RPMI8226 (cell line): ENCODE measurements at regions not wholly inside any gene's neighbourhood (a gene's known extent, or its start where the extent isn't known, plus 50 kb on each side); places are given as distances from the start of the nearest gene placed in this dataset.

Experiments
- DNase-seq: peaks from one replicate; pipeline ENCODE4 v3.0.0-alpha.2; 2015

GRCh38 chrX:68918202-68918601 is 89.4 kb downstream of the EFNB1 start:
- DNase-seq, result no peak

GRCh38 chrX:68917799-68918198 is 89.0 kb downstream of the EFNB1 start:
- no peak for DNase-seq

GRCh38 chrX:68916891-68917290 is 88.1 kb downstream of the EFNB1 start:
- no peak for DNase-seq

- DNase-seq, result no peak
These were observed 87.0 kb downstream of the EFNB1 start for GRCh38 chrX:68915778-68916177.

- no peak for DNase-seq
These were observed 85.7 kb downstream of the EFNB1 start for GRCh38 chrX:68914479-68914946.

- DNase-seq, result no peak
These were observed 84.4 kb downstream of the EFNB1 start for GRCh38 chrX:68913249-68913547.

- no peak for DNase-seq
These were observed 83.3 kb downstream of the EFNB1 start for GRCh38 chrX:68912113-68912512.

- DNase-seq, result no peak
These were observed 82.1 kb downstream of the EFNB1 start for GRCh38 chrX:68910731-68911428.

- DNase-seq, result no peak
These were observed 81.1 kb downstream of the EFNB1 start for GRCh38 chrX:68909945-68910344.

- no peak for DNase-seq
These were observed 79.2 kb downstream of the EFNB1 start for GRCh38 chrX:68908071-68908470.

GRCh38 chrX:68902706-68903504 is 74.1 kb downstream of the EFNB1 start:
- no peak for DNase-seq

GRCh38 chrX:68901519-68901918 is 72.7 kb downstream of the EFNB1 start:
- DNase-seq, result no peak

- no peak for DNase-seq
These were observed 69.8 kb downstream of the EFNB1 start for GRCh38 chrX:68898598-68898997.

- DNase-seq, result no peak
These were observed 68.5 kb downstream of the EFNB1 start for GRCh38 chrX:68897118-68897945.

GRCh38 chrX:68896581-68896980 is 67.8 kb downstream of the EFNB1 start:
- DNase-seq, result no peak

GRCh38 chrX:68895778-68896177 is 67.0 kb downstream of the EFNB1 start:
- no peak for DNase-seq

- peak; percentile 11 for DNase-seq
These were observed 66.5 kb downstream of the EFNB1 start for GRCh38 chrX:68895341-68895755.

GRCh38 chrX:68894513-68895340 is 65.9 kb downstream of the EFNB1 start:
- DNase-seq, result peak; percentile 52

GRCh38 chrX:68894142-68894512 is 65.3 kb downstream of the EFNB1 start:
- DNase-seq, result no peak

- DNase-seq, result no peak
These were observed 63.8 kb downstream of the EFNB1 start for GRCh38 chrX:68892651-68893050.

GRCh38 chrX:68892134-68892533 is 63.3 kb downstream of the EFNB1 start:
- no peak for DNase-seq
